ENCODE measurements at regions not wholly inside any gene's neighbourhood (a gene's known extent, or its start where the extent isn't known, plus 50 kb on each side); places are given as distances from the start of the nearest gene placed in this dataset.

- Histone ChIP-seq H2AFZ (ENCODE audit: low read depth, low read length, poor library complexity, severe bottlenecking) (no peak overlapping the region), H3K9me3 (ENCODE audit: control insufficient read depth in 1 of 2, insufficient read depth in 1 of 2, low read depth in 1 of 2, low read length in 2 of 2) (no peaks in the 10 kb centered on the region), H3K4me3 (replicated peaks in 1 of 2; ENCODE audit: low read depth in 1 of 2, low read length in 2 of 2) (no peak overlapping the region), H3K4me1 (ENCODE audit: control insufficient read depth in 1 of 2, insufficient read depth in 2 of 2, low read length in 2 of 2) (no peaks in the 10 kb centered on the region), H3K4me2 (ENCODE audit: low read length) (no peak overlapping the region), H3K27ac (ENCODE audit: low read depth, low read length) (no peak overlapping the region), H3K36me3 (ENCODE audit: control insufficient read depth in 1 of 2, insufficient read depth in 2 of 2, low read length in 2 of 2) (no peaks in the 10 kb centered on the region), H3K9me2 (ENCODE audit: insufficient read depth) (no peaks in the 10 kb centered on the region), H4K20me1 (ENCODE audit: insufficient read depth) (no peaks in the 10 kb centered on the region), H3K9ac (ENCODE audit: low read length) (no peak overlapping the region), H3K79me2 (ENCODE audit: insufficient read depth, low read length) (no peaks in the 10 kb centered on the region), H3K27me3 (ENCODE audit: insufficient read depth, low read length) (peaks cover 9% of the 10 kb centered on the region; the same call in 1 of the 2 replicates)
- TF ChIP-seq POLR2AphosphoS5 (IDR thresholded peaks at IDR 0.05; ENCODE audit: low read depth, low read length) = no peak
- TF ChIP-seq REST (IDR thresholded peaks at IDR 0.05; ENCODE audit: low read depth) = no peak
- TF ChIP-seq POLR2A (IDR thresholded peaks at IDR 0.05; ENCODE audit: borderline replicate concordance, extremely low read depth, insufficient read depth, insufficient read length) = no peak
- TF ChIP-seq ZNF274 (IDR thresholded peaks at IDR 0.05; ENCODE audit: low read depth, low read length) = no peak
- no peak for TF ChIP-seq SRF (IDR thresholded peaks at IDR 0.05; ENCODE audit: low read depth)
- TF ChIP-seq YY1 (IDR thresholded peaks at IDR 0.05; ENCODE audit: extremely low read depth, insufficient replicate concordance, low read depth, low read length) = no peak
- no peak for TF ChIP-seq ELF1 (IDR thresholded peaks at IDR 0.05; ENCODE audit: borderline replicate concordance, low read depth)
- no peak for TF ChIP-seq SP1 (IDR thresholded peaks at IDR 0.05; ENCODE audit: low read depth)
- no peak for TF ChIP-seq TCF7L2 (IDR thresholded peaks at IDR 0.05; ENCODE audit: borderline replicate concordance, extremely low read depth, insufficient read depth, insufficient read length)
- no peak for TF ChIP-seq EZH2 (IDR thresholded peaks at IDR 0.05)
- no peak for TF ChIP-seq ZFX (IDR thresholded peaks at IDR 0.05)
- CTCF ChIA-PET = no interaction called here
- RAD21 ChIA-PET (ENCODE audit: low non-redundant PET in 1 of 2, low total read pairs in 2 of 2, uncharacterized antibody in 2 of 2, unreplicated experiment in 2 of 2) = no interaction called here
- POLR2A ChIA-PET = no interaction called here
- ATAC-seq = no peak
- intact Hi-C loops (cut with micrococcal nuclease) = no loop called here
- DNase-seq (ENCODE audit: low read depth, low spot score) = no peak
- BruUV-seq (replicated peaks) = no TSS peak
Observed at GRCh38 chr5:54828151-54828550, 157.2 kb downstream of the ESM1 start.

Measured in HCT116 (cell line).